H9 (cell line): ENCODE measurements at regions not wholly inside any gene's neighbourhood (a gene's known extent, or its start where the extent isn't known, plus 50 kb on each side); places are given as distances from the start of the nearest gene placed in this dataset.

ENCODE experiments used
- DNase-seq: peaks from one replicate; pipeline ENCODE4 v3.0.0-alpha.2; 2017
- H2AFZ ChIP-seq: one replicate; pipeline ENCODE4 v1.6.1; 2013; ENCODE audit warnings: mild to moderate bottlenecking, low read length, control low read depth, moderate library complexity
- H2AK5ac ChIP-seq: 2 replicates; pipeline ENCODE4 v1.6.1; 2013; ENCODE audit warnings: low read length, control low read depth, mixed read lengths; ENCODE audit not compliant: insufficient read length
- H2BK120ac ChIP-seq: one replicate; pipeline ENCODE4 v1.6.1; 2013; ENCODE audit warnings: low read depth, mild to moderate bottlenecking, low read length, control low read depth, inconsistent platforms; ENCODE audit not compliant: poor library complexity, severe bottlenecking
- H2BK12ac ChIP-seq: 2 replicates; pipeline ENCODE4 v1.6.1; 2013; ENCODE audit warnings: low read length, control low read depth, mixed read lengths, low read depth; ENCODE audit not compliant: insufficient read length
- H2BK15ac ChIP-seq: 2 replicates; pipeline ENCODE4 v1.6.1; 2013; ENCODE audit warnings: low read depth, low read length, control low read depth
- H2BK20ac ChIP-seq: one replicate; pipeline ENCODE4 v1.6.1; 2013; ENCODE audit warnings: low read depth, mild to moderate bottlenecking, low read length, control low read depth, inconsistent platforms; ENCODE audit not compliant: poor library complexity, severe bottlenecking
- H2BK5ac ChIP-seq: 2 replicates; pipeline ENCODE4 v1.6.1; 2013; ENCODE audit warnings: low read length, control low read depth, mixed read lengths; ENCODE audit not compliant: insufficient read length
- H3K14ac ChIP-seq: 2 replicates; pipeline ENCODE4 v1.6.1; 2013; ENCODE audit warnings: low read length, control low read depth; ENCODE audit not compliant: insufficient read depth
- H3K18ac ChIP-seq: 2 replicates; pipeline ENCODE4 v1.6.1; 2013; ENCODE audit warnings: low read depth, mild to moderate bottlenecking, mixed read lengths, low read length, control low read depth; ENCODE audit not compliant: insufficient read length
- H3K23ac ChIP-seq: 2 replicates; pipeline ENCODE4 v1.6.1; 2013; ENCODE audit warnings: low read length, control low read depth, mixed read lengths, low read depth; ENCODE audit not compliant: insufficient read length
- H3K23me2 ChIP-seq: 2 replicates; pipeline ENCODE4 v1.6.1; 2013; ENCODE audit warnings: low read depth, mild to moderate bottlenecking, mixed read lengths, low read length, control low read depth; ENCODE audit not compliant: insufficient read length, poor library complexity, severe bottlenecking
- H3K27ac ChIP-seq: 2 replicates; pipeline ENCODE4 v1.5.1; 2013; ENCODE audit warnings: low read length, control low read depth, mixed read lengths, low read depth; ENCODE audit not compliant: insufficient read length
- H3K27me3 ChIP-seq: 2 replicates; pipeline ENCODE4 v1.6.1; 2013; ENCODE audit warnings: low read length, control low read depth, inconsistent platforms; ENCODE audit not compliant: insufficient read depth
- H3K4ac ChIP-seq: 2 replicates; pipeline ENCODE4 v1.6.1; 2013; ENCODE audit warnings: low read depth, mild to moderate bottlenecking, control low read depth, inconsistent platforms, low read length, moderate library complexity
- H3K4me1 ChIP-seq: 2 replicates; pipeline ENCODE4 v1.6.1; 2013; ENCODE audit warnings: low read length, control low read depth, inconsistent platforms; ENCODE audit not compliant: insufficient read depth
- H3K4me2 ChIP-seq: 2 replicates; pipeline ENCODE4 v1.6.1; 2013; ENCODE audit warnings: low read length, control low read depth, mixed read lengths; ENCODE audit not compliant: insufficient read length, insufficient read depth
- H3K56ac ChIP-seq: 2 replicates; pipeline ENCODE4 v1.6.1; 2013; ENCODE audit warnings: low read depth, mild to moderate bottlenecking, mixed read lengths, low read length, control low read depth; ENCODE audit not compliant: insufficient read length
- H3K79me1 ChIP-seq: 2 replicates; pipeline ENCODE4 v1.6.1; 2013; ENCODE audit warnings: low read depth, mild to moderate bottlenecking, moderate library complexity, low read length, control low read depth, inconsistent platforms; ENCODE audit not compliant: insufficient read depth, poor library complexity, severe bottlenecking
- H3K79me2 ChIP-seq: 2 replicates; pipeline ENCODE4 v1.6.1; 2013; ENCODE audit warnings: low read length, control low read depth, inconsistent platforms; ENCODE audit not compliant: insufficient read depth
- H3K9ac ChIP-seq: 2 replicates; pipeline ENCODE4 v1.6.1; 2013; ENCODE audit warnings: low read length, control low read depth, mixed read lengths; ENCODE audit not compliant: insufficient read length; ENCODE audit errors: extremely low read depth
- H3K9me3 ChIP-seq: one replicate; pipeline ENCODE4 v1.6.1; 2013; ENCODE audit warnings: low read depth, low read length, inconsistent platforms; ENCODE audit not compliant: control insufficient read depth
- H3T11ph ChIP-seq: one replicate; pipeline ENCODE4 v1.6.1; 2013; ENCODE audit warnings: mild to moderate bottlenecking, low read length, control low read depth, inconsistent platforms
- H4K20me1 ChIP-seq: one replicate; pipeline ENCODE4 v1.6.1; 2013; ENCODE audit not compliant: control insufficient read depth, insufficient read length, insufficient read depth
- H4K5ac ChIP-seq: 2 replicates; pipeline ENCODE4 v1.6.1; 2013; ENCODE audit warnings: low read depth, mild to moderate bottlenecking, mixed read lengths, low read length, control low read depth; ENCODE audit not compliant: insufficient read length
- H4K8ac ChIP-seq: replicated peaks from 2 replicates; pipeline ENCODE4 v1.6.1; 2013; ENCODE audit warnings: low read length, control low read depth, mixed read lengths, low read depth; ENCODE audit not compliant: insufficient read length
- H4K91ac ChIP-seq: 2 replicates; pipeline ENCODE4 v1.6.1; 2013; ENCODE audit warnings: low read depth, mild to moderate bottlenecking, moderate library complexity, mixed read lengths, low read length, control low read depth; ENCODE audit not compliant: insufficient read length
- H3K27ac Mint-ChIP-seq, 3 experiments: 2 replicates in 2 of 3; 3 replicates in 1 of 3; pipeline ENCODE4 v1.8.0; 2020 to 2021; ENCODE audit warnings: mixed read lengths in 3 of 3, mild to moderate bottlenecking in 1 of 3, moderate library complexity in 1 of 3
- H3K27me3 Mint-ChIP-seq: 2 replicates; pipeline ENCODE4 v1.8.0; 2021; ENCODE audit warnings: low read depth, mild to moderate bottlenecking, moderate library complexity, mixed read lengths
- H3K36me3 Mint-ChIP-seq, 3 experiments: 2 replicates in 2 of 3; 3 replicates in 1 of 3; pipeline ENCODE4 v1.8.0; 2020 to 2021; ENCODE audit warnings: low read depth in 3 of 3, mixed read lengths in 3 of 3; ENCODE audit not compliant: insufficient read depth in 1 of 3
- H3K4me1 Mint-ChIP-seq, 2 experiments: 2 replicates each; pipeline ENCODE4 v1.8.0; 2020; ENCODE audit warnings: mixed read lengths in 2 of 2
- H3K4me3 Mint-ChIP-seq, 2 experiments: 2 replicates in 1 of 2; 3 replicates in 1 of 2; pipeline ENCODE4 v1.8.0; 2020 to 2021; ENCODE audit warnings: mild to moderate bottlenecking in 2 of 2, mixed read lengths in 2 of 2, moderate library complexity in 1 of 2
- H3K9me3 Mint-ChIP-seq, 2 experiments: 2 replicates in 1 of 2; 3 replicates in 1 of 2; pipeline ENCODE4 v1.8.0; 2020; ENCODE audit warnings: mild to moderate bottlenecking in 2 of 2, mixed read lengths in 2 of 2, moderate library complexity in 1 of 2
- WGBS: extraction: QIAGEN DNeasy Blood & Tissue Kit; methylation state at CpG from one replicate; pipeline ENCODE4 v1.1.7; 2013; ENCODE audit warnings: missing lambda C conversion rate, low lambda C conversion rate, mixed read lengths; ENCODE audit not compliant: insufficient read length; ENCODE audit errors: extremely low coverage; 5-methylcytosine and 5-hydroxymethylcytosine counted together
- TF ChIP-seq, protein P1 (sequence below): fragments of 200-600 bp; sonication (generic); conservative IDR thresholded peaks from 3 replicates; pipeline ENCODE4 v1.8.0; 2021; ENCODE audit warnings: antibody characterized with exemption, mild to moderate bottlenecking

DNA sequence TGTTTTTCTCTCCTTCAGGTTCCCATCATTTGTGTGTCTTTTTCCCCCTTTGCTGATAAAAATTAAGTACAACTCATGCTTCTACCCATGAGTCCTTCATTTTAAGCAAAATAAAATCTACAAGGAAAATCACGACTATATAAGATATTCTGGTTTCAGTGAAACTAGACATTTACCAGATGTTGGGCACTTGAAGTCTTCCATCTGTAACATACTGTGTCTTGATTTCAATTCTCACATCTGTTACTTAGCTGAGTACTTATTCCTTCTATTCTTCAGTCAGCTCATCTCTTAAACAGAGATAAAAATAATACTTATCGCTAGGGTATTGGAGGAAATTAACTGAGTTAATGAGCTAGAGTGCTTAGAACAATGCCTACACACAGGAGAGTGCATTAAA is 893.0 kb upstream of the SOX9 start:
- Mint-ChIP-seq H3K27me3 (no peaks in the 10 kb centered on the region), H3K27ac (no peak overlapping the region), H3K9me3 (no peaks in the 10 kb centered on the region), H3K4me1 (peaks cover 5 to 6% of the 10 kb centered on the region in 2 experiments), H3K36me3 (no peaks in the 10 kb centered on the region), H3K4me3 (no peak overlapping the region)
- Histone ChIP-seq H2AFZ (no peak overlapping the region), H3K79me1 (no peaks in the 10 kb centered on the region), H3K14ac (no peak overlapping the region), H3K23me2 (no peaks in the 10 kb centered on the region), H4K8ac (no peak overlapping the region), H3K23ac (no peak overlapping the region), H3K4me2 (no peak overlapping the region), H2BK5ac (no peak overlapping the region), H3K79me2 (no peaks in the 10 kb centered on the region), H3K18ac (no peak overlapping the region), H3K27me3 (no peaks in the 10 kb centered on the region), H2AK5ac (no peak overlapping the region), H3K27ac (no peak overlapping the region), H3T11ph (no peak overlapping the region), H3K4me1 (no peaks in the 10 kb centered on the region), H3K56ac (no peak overlapping the region), H3K9me3 (no peaks in the 10 kb centered on the region), H4K20me1 (no peaks in the 10 kb centered on the region), H2BK15ac (no peak overlapping the region), H2BK20ac (no peak overlapping the region), H2BK12ac (no peak overlapping the region), H3K9ac (no peak overlapping the region), H3K4ac (no peak overlapping the region), H4K5ac (no peak overlapping the region), H2BK120ac (no peak overlapping the region), H4K91ac (no peak overlapping the region)
- no peak for DNase-seq
- TF ChIP-seq, protein P1, sequence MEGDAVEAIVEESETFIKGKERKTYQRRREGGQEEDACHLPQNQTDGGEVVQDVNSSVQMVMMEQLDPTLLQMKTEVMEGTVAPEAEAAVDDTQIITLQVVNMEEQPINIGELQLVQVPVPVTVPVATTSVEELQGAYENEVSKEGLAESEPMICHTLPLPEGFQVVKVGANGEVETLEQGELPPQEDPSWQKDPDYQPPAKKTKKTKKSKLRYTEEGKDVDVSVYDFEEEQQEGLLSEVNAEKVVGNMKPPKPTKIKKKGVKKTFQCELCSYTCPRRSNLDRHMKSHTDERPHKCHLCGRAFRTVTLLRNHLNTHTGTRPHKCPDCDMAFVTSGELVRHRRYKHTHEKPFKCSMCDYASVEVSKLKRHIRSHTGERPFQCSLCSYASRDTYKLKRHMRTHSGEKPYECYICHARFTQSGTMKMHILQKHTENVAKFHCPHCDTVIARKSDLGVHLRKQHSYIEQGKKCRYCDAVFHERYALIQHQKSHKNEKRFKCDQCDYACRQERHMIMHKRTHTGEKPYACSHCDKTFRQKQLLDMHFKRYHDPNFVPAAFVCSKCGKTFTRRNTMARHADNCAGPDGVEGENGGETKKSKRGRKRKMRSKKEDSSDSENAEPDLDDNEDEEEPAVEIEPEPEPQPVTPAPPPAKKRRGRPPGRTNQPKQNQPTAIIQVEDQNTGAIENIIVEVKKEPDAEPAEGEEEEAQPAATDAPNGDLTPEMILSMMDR, result no peak
- no CpG with 5 or more reads among the region's 2 CpGs for whole genome bisulfite sequencing
